OCI-LY1 (cell line): ENCODE measurements at regions not wholly inside any gene's neighbourhood (a gene's known extent, or its start where the extent isn't known, plus 50 kb on each side); places are given as distances from the start of the nearest gene placed in this dataset.

Source experiments
- CTCF ChIP-seq: fragments of 200-600 bp; sonication (generic), shearing (Covaris generic); IDR thresholded peaks from 2 replicates; pipeline ENCODE4 v1.5.1; 2017; ENCODE audit warnings: mild to moderate bottlenecking, antibody characterized with exemption, low read length, moderate library complexity, mixed read lengths
- EZH2 ChIP-seq: fragments of 200-600 bp; sonication (generic), shearing (Covaris generic); IDR thresholded peaks from 2 replicates; pipeline ENCODE4 v1.8.0; 2017; ENCODE audit warnings: borderline replicate concordance, mixed run types, mild to moderate bottlenecking, antibody characterized with exemption, low read length, moderate library complexity, mixed read lengths

GRCh38 chr7:152969839-152970238, 210.3 kb downstream of the ACTR3B start:
- no peak for TF ChIP-seq CTCF
- no peak for TF ChIP-seq EZH2
